ENCODE measurements at regions not wholly inside any gene's neighbourhood (a gene's known extent, or its start where the extent isn't known, plus 50 kb on each side); places are given as distances from the start of the nearest gene placed in this dataset.
A peak's percentile ranks its signal among the peaks of the same experiment; 100 is the strongest.

GRCh38 chr4:38373375-38373774 is 290.6 kb upstream of the KLF3 start:
- Histone ChIP-seq H3K27me3 (ENCODE audit: control insufficient read depth in 1 of 2, insufficient read depth in 2 of 2, low read length in 2 of 2) (no peaks in the 10 kb centered on the region), H3K4me1 (ENCODE audit: control insufficient read depth in 2 of 2, insufficient read depth in 2 of 2, low read length in 1 of 2) (no peaks in the 10 kb centered on the region), H3K9me3 (ENCODE audit: control insufficient read depth in 2 of 2, insufficient read depth in 1 of 2, low read depth in 1 of 2, low read length in 1 of 2) (no peaks in the 10 kb centered on the region), H3K27ac (ENCODE audit: low read depth in 2 of 2, low read length in 1 of 2) (no peak overlapping the region), H3K4me3 (ENCODE audit: low read depth in 1 of 2, low read length in 2 of 2) (no peak overlapping the region), H3K36me3 (ENCODE audit: control insufficient read depth in 2 of 2, insufficient read depth in 2 of 2, low read length in 1 of 2) (no peaks in the 10 kb centered on the region)

- H3K9me3 ChIP-seq (ENCODE audit: control insufficient read depth in 2 of 2, insufficient read depth in 1 of 2, low read depth in 1 of 2, low read length in 1 of 2): no peaks in the 10 kb centered on the region
- no peaks in the 10 kb centered on the region for H3K4me1 ChIP-seq (ENCODE audit: control insufficient read depth in 2 of 2, insufficient read depth in 2 of 2, low read length in 1 of 2)
- H3K27me3 ChIP-seq (ENCODE audit: control insufficient read depth in 1 of 2, insufficient read depth in 2 of 2, low read length in 2 of 2): no peaks in the 10 kb centered on the region
- H3K36me3 ChIP-seq (ENCODE audit: control insufficient read depth in 2 of 2, insufficient read depth in 2 of 2, low read length in 1 of 2): no peaks in the 10 kb centered on the region
- no peak overlapping the region for H3K4me3 ChIP-seq (ENCODE audit: low read depth in 1 of 2, low read length in 2 of 2)
- WGBS, 2 donors: 88 to 95% methylated on average over 1 of the region's 1 CpG
- H3K27ac ChIP-seq (ENCODE audit: low read depth in 2 of 2, low read length in 1 of 2): no peak overlapping the region
Measured at GRCh38 chr4:38377195-38377594, 286.8 kb upstream of the KLF3 start.

GRCh38 chr4:38378478-38378877 is 285.5 kb upstream of the KLF3 start:
- Histone ChIP-seq H3K27ac (ENCODE audit: low read depth in 2 of 2, low read length in 1 of 2) (no peak overlapping the region), H3K4me3 (ENCODE audit: low read depth in 1 of 2, low read length in 2 of 2) (no peak overlapping the region), H3K4me1 (ENCODE audit: control insufficient read depth in 2 of 2, insufficient read depth in 2 of 2, low read length in 1 of 2) (no peaks in the 10 kb centered on the region), H3K36me3 (ENCODE audit: control insufficient read depth in 2 of 2, insufficient read depth in 2 of 2, low read length in 1 of 2) (no peaks in the 10 kb centered on the region), H3K27me3 (ENCODE audit: control insufficient read depth in 1 of 2, insufficient read depth in 2 of 2, low read length in 2 of 2) (no peaks in the 10 kb centered on the region), H3K9me3 (ENCODE audit: control insufficient read depth in 2 of 2, insufficient read depth in 1 of 2, low read depth in 1 of 2, low read length in 1 of 2) (no peaks in the 10 kb centered on the region)
- WGBS, 2 donors: 66 to 87% methylated on average over 3 of the region's 3 CpGs

DNA sequence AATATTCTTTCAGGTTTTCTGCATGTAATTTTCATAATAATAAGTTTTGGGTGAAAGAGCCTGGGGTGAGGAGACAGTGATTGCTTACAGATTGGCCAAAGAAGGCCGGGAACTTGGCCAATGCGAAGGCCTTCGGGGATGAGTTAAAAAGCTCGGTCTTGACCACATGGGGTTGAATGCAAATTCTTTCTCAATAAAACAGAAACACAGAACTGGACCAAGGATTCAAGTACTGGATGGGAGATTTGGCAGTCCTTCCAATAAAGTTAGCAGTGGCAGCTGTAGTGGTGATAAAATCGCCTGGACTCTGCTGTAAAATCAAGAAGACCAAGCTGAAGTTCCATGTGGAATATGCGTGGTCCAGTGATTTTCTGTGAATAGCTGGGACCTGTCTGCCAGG is 282.2 kb upstream of the KLF3 start:
- 71 to 76% methylated on average over 6 of the region's 6 CpGs for WGBS, 2 donors
- Histone ChIP-seq H3K36me3 (ENCODE audit: control insufficient read depth in 2 of 2, insufficient read depth in 2 of 2, low read length in 1 of 2) (no peaks in the 10 kb centered on the region), H3K4me1 (ENCODE audit: control insufficient read depth in 2 of 2, insufficient read depth in 2 of 2, low read length in 1 of 2) (peaks cover 0 to 2% of the 10 kb centered on the region in 2 donors), H3K27ac (ENCODE audit: low read depth in 2 of 2, low read length in 1 of 2) (no peak overlapping the region), H3K4me3 (ENCODE audit: low read depth in 1 of 2, low read length in 2 of 2) (no peak overlapping the region), H3K9me3 (ENCODE audit: control insufficient read depth in 2 of 2, insufficient read depth in 1 of 2, low read depth in 1 of 2, low read length in 1 of 2) (no peaks in the 10 kb centered on the region), H3K27me3 (ENCODE audit: control insufficient read depth in 1 of 2, insufficient read depth in 2 of 2, low read length in 2 of 2) (no peaks in the 10 kb centered on the region)

DNA sequence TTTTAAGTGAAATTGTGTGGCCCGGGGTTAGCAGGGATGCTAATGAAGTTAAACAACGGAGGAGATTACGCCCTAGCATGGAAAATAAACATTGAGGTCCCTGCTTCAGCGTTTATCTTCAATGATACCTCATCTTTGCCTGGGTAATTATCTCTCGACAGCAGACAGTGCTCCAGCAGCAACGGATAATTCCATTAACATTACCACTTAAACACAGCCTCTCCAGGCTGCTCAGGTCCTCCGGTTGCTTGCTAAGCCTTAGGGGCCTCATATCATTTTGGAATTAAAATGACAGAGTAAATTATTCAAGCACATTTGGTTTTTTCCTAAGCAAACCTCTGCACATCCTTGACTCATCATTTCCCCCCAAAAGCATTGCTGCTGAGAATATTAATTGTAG is 281.5 kb upstream of the KLF3 start:
- no peak overlapping the region for H3K4me3 ChIP-seq (ENCODE audit: low read depth in 1 of 2, low read length in 2 of 2)
- no peaks in the 10 kb centered on the region for H3K9me3 ChIP-seq (ENCODE audit: control insufficient read depth in 2 of 2, insufficient read depth in 1 of 2, low read depth in 1 of 2, low read length in 1 of 2)
- H3K4me1 ChIP-seq (ENCODE audit: control insufficient read depth in 2 of 2, insufficient read depth in 2 of 2, low read length in 1 of 2): peaks cover 0 to 3% of the 10 kb centered on the region in 2 donors
- H3K36me3 ChIP-seq (ENCODE audit: control insufficient read depth in 2 of 2, insufficient read depth in 2 of 2, low read length in 1 of 2): no peaks in the 10 kb centered on the region
- H3K27ac ChIP-seq (ENCODE audit: low read depth in 2 of 2, low read length in 1 of 2): no peak overlapping the region
- 61 to 65% methylated on average over 7 of the region's 7 CpGs for WGBS, 2 donors
- no peaks in the 10 kb centered on the region for H3K27me3 ChIP-seq (ENCODE audit: control insufficient read depth in 1 of 2, insufficient read depth in 2 of 2, low read length in 2 of 2)

GRCh38 chr4:38383646-38384121 is 280.3 kb upstream of the KLF3 start:
- WGBS, 2 donors: 48 to 56% methylated on average over 3 of the region's 3 CpGs
- H3K36me3 ChIP-seq (ENCODE audit: control insufficient read depth in 2 of 2, insufficient read depth in 2 of 2, low read length in 1 of 2): no peaks in the 10 kb centered on the region
- no peak overlapping the region for H3K4me3 ChIP-seq (ENCODE audit: low read depth in 1 of 2, low read length in 2 of 2)
- H3K9me3 ChIP-seq (ENCODE audit: control insufficient read depth in 2 of 2, insufficient read depth in 1 of 2, low read depth in 1 of 2, low read length in 1 of 2): no peaks in the 10 kb centered on the region
- H3K4me1 ChIP-seq (ENCODE audit: control insufficient read depth in 2 of 2, insufficient read depth in 2 of 2, low read length in 1 of 2): peaks cover 2 to 3% of the 10 kb centered on the region in 2 donors
- H3K27me3 ChIP-seq (ENCODE audit: control insufficient read depth in 1 of 2, insufficient read depth in 2 of 2, low read length in 2 of 2): no peaks in the 10 kb centered on the region
- peak overlapping the region in 1 of 2 donors; percentile 19 for H3K27ac ChIP-seq (ENCODE audit: low read depth in 2 of 2, low read length in 1 of 2)

DNA sequence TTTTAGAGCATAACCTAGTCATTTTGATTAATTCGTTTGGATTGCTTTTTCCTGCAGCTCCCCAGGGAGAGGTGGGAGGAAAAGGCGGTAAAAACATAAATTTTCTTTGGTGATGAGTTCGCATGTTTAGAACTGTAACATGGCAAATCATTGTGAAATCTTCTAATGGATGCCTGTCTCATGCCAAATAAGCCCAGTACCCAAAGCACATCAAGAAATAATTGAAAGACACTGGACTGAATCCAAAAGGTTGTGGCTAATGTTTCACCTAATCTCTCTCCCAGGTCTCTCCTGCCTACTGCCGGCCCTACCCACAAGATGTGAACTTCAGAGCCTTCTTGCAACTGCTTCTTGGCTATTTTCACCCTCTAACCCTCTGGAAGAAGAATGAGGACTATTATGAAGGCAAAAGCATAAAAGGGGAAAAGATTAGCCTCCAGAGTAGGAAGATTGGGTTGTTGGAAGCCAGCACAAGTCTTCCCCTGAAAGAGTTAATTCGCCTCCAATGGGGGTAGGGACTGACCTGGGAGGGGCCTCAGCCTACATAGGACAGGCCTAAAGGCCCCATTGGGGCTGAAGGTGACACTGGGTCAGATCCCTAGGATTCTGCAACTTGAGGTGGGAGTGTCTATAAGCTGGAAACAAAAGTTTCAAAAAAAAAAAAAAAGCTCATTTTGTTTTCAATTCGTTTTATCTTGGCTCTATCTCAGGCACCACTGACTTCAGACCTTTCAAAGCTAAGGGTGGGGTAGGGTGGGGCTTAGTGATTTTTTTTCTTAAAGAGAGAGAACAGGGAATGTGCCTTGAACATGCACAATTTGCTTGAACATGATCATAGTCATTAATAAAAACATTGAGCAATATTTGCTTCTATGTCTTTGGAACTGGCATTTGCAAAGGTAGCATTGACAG is 278.6 kb upstream of the KLF3 start:
- peak overlapping the region; percentile 91 to 93 for H3K27ac ChIP-seq (ENCODE audit: low read depth in 2 of 2, low read length in 1 of 2)
- H3K4me1 ChIP-seq (ENCODE audit: control insufficient read depth in 2 of 2, insufficient read depth in 2 of 2, low read length in 1 of 2): peaks cover 2 to 7% of the 10 kb centered on the region in 2 donors
- 28 to 33% methylated on average over 6 of the region's 6 CpGs for WGBS, 2 donors

GRCh38 chr4:38386005-38386551 is 277.9 kb upstream of the KLF3 start:
- H3K27ac ChIP-seq (ENCODE audit: low read depth in 2 of 2, low read length in 1 of 2): peak overlapping the region in 1 of 2 donors; percentile 45
- peaks cover 2 to 7% of the 10 kb centered on the region in 2 donors for H3K4me1 ChIP-seq (ENCODE audit: control insufficient read depth in 2 of 2, insufficient read depth in 2 of 2, low read length in 1 of 2)
- no peaks in the 10 kb centered on the region for H3K9me3 ChIP-seq (ENCODE audit: control insufficient read depth in 2 of 2, insufficient read depth in 1 of 2, low read depth in 1 of 2, low read length in 1 of 2)
- 32% methylated on average over 2 of the region's 2 CpGs for WGBS, 2 donors
- no peaks in the 10 kb centered on the region for H3K36me3 ChIP-seq (ENCODE audit: control insufficient read depth in 2 of 2, insufficient read depth in 2 of 2, low read length in 1 of 2)
- no peak overlapping the region for H3K4me3 ChIP-seq (ENCODE audit: low read depth in 1 of 2, low read length in 2 of 2)
- H3K27me3 ChIP-seq (ENCODE audit: control insufficient read depth in 1 of 2, insufficient read depth in 2 of 2, low read length in 2 of 2): no peaks in the 10 kb centered on the region

More for the DNA sequence above, 278.6 kb upstream of the KLF3 start:
- Histone ChIP-seq H3K9me3 (ENCODE audit: control insufficient read depth in 2 of 2, insufficient read depth in 1 of 2, low read depth in 1 of 2, low read length in 1 of 2) (no peaks in the 10 kb centered on the region), H3K36me3 (ENCODE audit: control insufficient read depth in 2 of 2, insufficient read depth in 2 of 2, low read length in 1 of 2) (no peaks in the 10 kb centered on the region), H3K4me3 (ENCODE audit: low read depth in 1 of 2, low read length in 2 of 2) (no peak overlapping the region), H3K27me3 (ENCODE audit: control insufficient read depth in 1 of 2, insufficient read depth in 2 of 2, low read length in 2 of 2) (no peaks in the 10 kb centered on the region)

DNA sequence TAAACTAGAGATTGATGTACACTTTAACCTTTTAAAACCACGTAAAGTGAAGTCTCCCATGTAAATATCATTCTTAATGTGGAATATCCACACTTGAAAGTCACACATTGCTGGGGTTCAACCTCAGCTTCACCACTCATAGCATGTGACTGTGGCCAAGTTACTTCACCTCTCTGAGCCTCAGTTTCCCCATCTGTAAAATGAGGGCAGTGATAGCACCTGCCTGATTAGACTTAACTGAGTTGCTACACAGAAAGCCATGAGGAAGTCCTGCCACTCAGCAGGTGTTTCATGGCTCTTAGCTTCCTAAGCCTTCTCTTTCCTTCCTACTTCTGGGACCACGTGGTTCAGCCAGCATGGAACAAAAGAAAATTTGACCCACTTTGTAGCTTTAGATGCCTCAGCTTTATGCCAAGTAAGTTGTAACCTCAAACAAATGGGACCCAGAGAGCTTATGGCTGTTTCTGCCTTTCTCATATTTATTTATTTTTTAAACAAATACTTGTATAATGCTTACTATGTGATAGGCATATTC is 277.3 kb upstream of the KLF3 start:
- no peaks in the 10 kb centered on the region for H3K9me3 ChIP-seq (ENCODE audit: control insufficient read depth in 2 of 2, insufficient read depth in 1 of 2, low read depth in 1 of 2, low read length in 1 of 2)
- H3K4me1 ChIP-seq (ENCODE audit: control insufficient read depth in 2 of 2, insufficient read depth in 2 of 2, low read length in 1 of 2): peaks cover 2 to 7% of the 10 kb centered on the region in 2 donors
- peak overlapping the region; percentile 17 to 72 for H3K27ac ChIP-seq (ENCODE audit: low read depth in 2 of 2, low read length in 1 of 2)
- H3K4me3 ChIP-seq (ENCODE audit: low read depth in 1 of 2, low read length in 2 of 2): no peak overlapping the region
- no peaks in the 10 kb centered on the region for H3K27me3 ChIP-seq (ENCODE audit: control insufficient read depth in 1 of 2, insufficient read depth in 2 of 2, low read length in 2 of 2)
- no peaks in the 10 kb centered on the region for H3K36me3 ChIP-seq (ENCODE audit: control insufficient read depth in 2 of 2, insufficient read depth in 2 of 2, low read length in 1 of 2)
- 49 to 61% methylated on average over 2 of the region's 2 CpGs for WGBS, 2 donors

All from esophagus (tissue), 2 donors.